Activated CD8-positive, alpha-beta T cell treated with anti-CD3 and anti-CD28 coated beads for 36 hours (primary cell): ENCODE measurements at regions not wholly inside any gene's neighbourhood (a gene's known extent, or its start where the extent isn't known, plus 50 kb on each side); places are given as distances from the start of the nearest gene placed in this dataset.

Experiments used
- ATAC-seq: fragments of 200-7000 bp; cut with Tn5 transposase; one replicate; pipeline ENCODE4 v1.10.0; 2021; ENCODE audit warnings: mild to moderate bottlenecking, moderate library complexity
- CTCF ChIA-PET: fragments of 350-600 bp; sonication (Branson Sonifier 250); formaldehyde crosslinking; loops from one replicate; lab custom pipeline; 2021; ENCODE audit warnings: antibody characterized with exemption; lab: Charles Lee
- POLR2A ChIA-PET: fragments of 350-600 bp; sonication (Branson Sonifier 250); formaldehyde crosslinking; loops from one replicate; lab custom pipeline; 2021; ENCODE audit warnings: antibody characterized with exemption; lab: Charles Lee
- DNase-seq: peaks from one replicate; pipeline ENCODE4 v3.0.0-alpha.2; 2020
- H3K27ac Mint-ChIP-seq: one replicate; pipeline ENCODE4 v1.8.0; 2021; ENCODE audit warnings: mild to moderate bottlenecking, mixed read lengths
- H3K27me3 Mint-ChIP-seq: one replicate; pipeline ENCODE4 v1.8.0; 2021; ENCODE audit warnings: mixed read lengths
- H3K36me3 Mint-ChIP-seq: one replicate; pipeline ENCODE4 v1.8.0; 2021; ENCODE audit warnings: low read depth, mixed read lengths
- H3K4me1 Mint-ChIP-seq: one replicate; pipeline ENCODE4 v1.8.0; 2021; ENCODE audit warnings: low read depth, mixed read lengths
- H3K4me3 Mint-ChIP-seq: one replicate; pipeline ENCODE4 v1.8.0; 2021; ENCODE audit warnings: mild to moderate bottlenecking, moderate library complexity, mixed read lengths
- H3K9me3 Mint-ChIP-seq: one replicate; pipeline ENCODE4 v1.8.0; 2021; ENCODE audit warnings: mixed read lengths
- intact Hi-C: fragments of 100-400 bp; cut with micrococcal nuclease; formaldehyde crosslinking; loops from one replicate; pipeline ENCODE4 v1.10.0; 2022
- TF ChIP-seq, protein P1 (sequence below): fragments of 200-600 bp; IDR thresholded peaks from one replicate; pipeline ENCODE4 v1.8.0; 2022; ENCODE audit warnings: antibody characterized with exemption, mild to moderate bottlenecking

DNA sequence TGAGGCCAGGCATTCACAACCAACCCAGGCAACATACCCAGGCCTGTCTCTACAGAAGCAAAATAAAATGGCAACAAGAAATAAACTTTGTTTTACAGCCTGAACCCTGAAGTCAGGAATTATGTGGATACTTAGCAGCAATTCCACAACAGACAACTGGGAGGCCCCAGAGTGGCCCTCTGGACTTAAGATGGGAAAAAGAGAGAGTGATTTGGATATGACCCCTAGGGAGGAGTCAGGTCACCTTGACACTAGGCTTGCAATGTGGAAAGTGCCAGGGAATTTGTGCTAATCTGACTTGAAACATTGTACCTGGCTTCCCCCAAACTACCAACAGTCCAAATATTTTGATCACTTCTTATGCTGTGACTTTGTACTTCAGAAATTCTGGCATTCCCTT, 193.1 kb downstream of the PARM1 start:
- CTCF ChIA-PET: no interaction called here
- POLR2A ChIA-PET: no interaction called here
- Mint-ChIP-seq H3K36me3 (no peaks in the 10 kb centered on the region), H3K4me1 (no peaks in the 10 kb centered on the region), H3K9me3 (peaks cover 4% of the 10 kb centered on the region), H3K27ac (no peak overlapping the region), H3K27me3 (no peaks in the 10 kb centered on the region), H3K4me3 (no peak overlapping the region)
- intact Hi-C loops: no loop called here
- ATAC-seq (no peak), DNase-seq (no peak)
- TF ChIP-seq, protein P1, sequence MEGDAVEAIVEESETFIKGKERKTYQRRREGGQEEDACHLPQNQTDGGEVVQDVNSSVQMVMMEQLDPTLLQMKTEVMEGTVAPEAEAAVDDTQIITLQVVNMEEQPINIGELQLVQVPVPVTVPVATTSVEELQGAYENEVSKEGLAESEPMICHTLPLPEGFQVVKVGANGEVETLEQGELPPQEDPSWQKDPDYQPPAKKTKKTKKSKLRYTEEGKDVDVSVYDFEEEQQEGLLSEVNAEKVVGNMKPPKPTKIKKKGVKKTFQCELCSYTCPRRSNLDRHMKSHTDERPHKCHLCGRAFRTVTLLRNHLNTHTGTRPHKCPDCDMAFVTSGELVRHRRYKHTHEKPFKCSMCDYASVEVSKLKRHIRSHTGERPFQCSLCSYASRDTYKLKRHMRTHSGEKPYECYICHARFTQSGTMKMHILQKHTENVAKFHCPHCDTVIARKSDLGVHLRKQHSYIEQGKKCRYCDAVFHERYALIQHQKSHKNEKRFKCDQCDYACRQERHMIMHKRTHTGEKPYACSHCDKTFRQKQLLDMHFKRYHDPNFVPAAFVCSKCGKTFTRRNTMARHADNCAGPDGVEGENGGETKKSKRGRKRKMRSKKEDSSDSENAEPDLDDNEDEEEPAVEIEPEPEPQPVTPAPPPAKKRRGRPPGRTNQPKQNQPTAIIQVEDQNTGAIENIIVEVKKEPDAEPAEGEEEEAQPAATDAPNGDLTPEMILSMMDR: no peak

DNA sequence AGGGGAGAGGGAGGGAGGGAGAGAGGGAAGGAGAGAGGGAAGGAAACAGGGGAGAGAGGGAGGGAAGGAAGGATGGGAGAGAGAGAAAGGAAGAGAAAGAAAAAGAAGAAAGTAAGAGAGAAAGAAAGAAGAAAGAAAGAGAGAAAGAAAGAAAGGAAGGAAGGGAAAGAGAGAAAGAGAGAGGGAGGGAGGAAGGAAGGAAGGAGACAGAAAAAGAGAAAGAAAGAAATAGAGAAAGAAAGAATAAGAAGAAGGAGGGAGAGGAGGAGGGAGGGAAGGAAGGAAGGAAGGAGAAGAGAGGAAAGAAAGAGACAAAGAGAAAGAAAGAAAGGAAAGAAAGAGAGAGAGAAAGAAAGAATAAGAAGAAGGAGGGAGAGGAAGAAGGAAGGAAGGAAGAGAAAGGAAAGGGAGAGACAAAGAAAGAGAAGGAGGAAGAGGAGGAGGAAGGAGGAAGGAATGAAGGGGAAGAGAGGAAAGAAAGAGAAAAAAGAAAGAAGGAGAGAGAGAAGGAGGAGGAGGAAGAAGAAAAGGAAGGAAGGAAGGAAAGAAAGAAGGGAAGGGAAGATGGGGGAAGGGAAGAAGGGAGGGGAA, 189.6 kb downstream of the PARM1 start:
- no peak for DNase-seq
- TF ChIP-seq, protein P1: no peak

DNA sequence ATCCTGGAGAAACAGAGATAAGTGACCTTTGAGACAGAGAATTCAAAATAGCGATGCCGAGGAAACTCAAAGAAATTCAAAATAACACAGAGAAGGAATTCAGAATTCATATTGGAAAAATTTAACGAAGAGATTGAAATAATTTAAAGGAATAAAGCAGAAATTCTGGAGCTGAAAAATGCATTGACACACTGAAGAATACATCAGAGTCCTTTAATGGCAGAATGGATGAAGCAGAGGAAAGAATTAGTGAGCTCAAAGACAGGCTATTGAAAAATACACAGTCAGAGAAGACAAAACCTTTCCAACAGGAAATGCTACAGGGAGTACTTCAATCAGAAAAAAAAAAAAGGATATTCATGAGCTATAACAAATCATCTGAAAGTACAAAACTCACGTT, 185.8 kb downstream of the PARM1 start:
- ChIA-PET CTCF (no interaction called here), POLR2A (no interaction called here)
- TF ChIP-seq, protein P1: no peak
- Mint-ChIP-seq H3K36me3 (no peaks in the 10 kb centered on the region), H3K4me1 (no peaks in the 10 kb centered on the region), H3K9me3 (peaks cover 10% of the 10 kb centered on the region), H3K27me3 (no peaks in the 10 kb centered on the region), H3K27ac (no peak overlapping the region), H3K4me3 (no peak overlapping the region)
- ATAC-seq (no peak), DNase-seq (no peak)
- intact Hi-C loops: no loop called here

More for the DNA sequence above, 189.6 kb downstream of the PARM1 start:
- ChIA-PET POLR2A (no interaction called here), CTCF (no interaction called here)
- intact Hi-C loops: no loop called here
- Mint-ChIP-seq H3K4me1 (no peaks in the 10 kb centered on the region), H3K4me3 (no peak overlapping the region), H3K9me3 (peaks cover 10% of the 10 kb centered on the region), H3K27me3 (no peaks in the 10 kb centered on the region), H3K36me3 (no peaks in the 10 kb centered on the region), H3K27ac (no peak overlapping the region)
- ATAC-seq: no peak

DNA sequence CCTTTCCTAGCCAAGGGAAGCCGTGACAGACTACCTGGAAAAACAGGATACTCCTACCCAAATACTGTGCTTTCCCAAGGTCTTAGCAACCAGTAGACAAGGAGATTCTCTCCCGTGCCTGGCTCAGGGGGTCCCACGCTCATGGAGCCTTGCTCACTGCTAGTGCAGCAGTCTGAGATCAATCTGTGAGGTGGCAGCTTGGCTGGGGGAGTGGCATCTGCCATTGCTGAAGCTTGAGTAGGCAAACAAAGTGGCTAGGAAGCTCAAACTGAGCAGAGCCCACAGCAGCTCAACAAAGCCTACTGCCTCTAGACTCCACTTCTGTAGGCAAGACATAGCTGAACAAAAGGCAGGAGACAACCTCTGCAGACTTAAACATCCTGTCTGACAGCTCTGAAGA, 177.1 kb downstream of the PARM1 start:
- no peaks in the 10 kb centered on the region for H3K27me3 Mint-ChIP-seq
- ChIA-PET POLR2A (no interaction called here), CTCF (no interaction called here)
- intact Hi-C loops: no loop called here
- H3K4me3 Mint-ChIP-seq: no peak overlapping the region
- no peaks in the 10 kb centered on the region for H3K4me1 Mint-ChIP-seq
- TF ChIP-seq, protein P1: no peak
- H3K36me3 Mint-ChIP-seq: no peaks in the 10 kb centered on the region
- no peaks in the 10 kb centered on the region for H3K9me3 Mint-ChIP-seq
- DNase-seq (no peak), ATAC-seq (no peak)
- no peak overlapping the region for H3K27ac Mint-ChIP-seq

DNA sequence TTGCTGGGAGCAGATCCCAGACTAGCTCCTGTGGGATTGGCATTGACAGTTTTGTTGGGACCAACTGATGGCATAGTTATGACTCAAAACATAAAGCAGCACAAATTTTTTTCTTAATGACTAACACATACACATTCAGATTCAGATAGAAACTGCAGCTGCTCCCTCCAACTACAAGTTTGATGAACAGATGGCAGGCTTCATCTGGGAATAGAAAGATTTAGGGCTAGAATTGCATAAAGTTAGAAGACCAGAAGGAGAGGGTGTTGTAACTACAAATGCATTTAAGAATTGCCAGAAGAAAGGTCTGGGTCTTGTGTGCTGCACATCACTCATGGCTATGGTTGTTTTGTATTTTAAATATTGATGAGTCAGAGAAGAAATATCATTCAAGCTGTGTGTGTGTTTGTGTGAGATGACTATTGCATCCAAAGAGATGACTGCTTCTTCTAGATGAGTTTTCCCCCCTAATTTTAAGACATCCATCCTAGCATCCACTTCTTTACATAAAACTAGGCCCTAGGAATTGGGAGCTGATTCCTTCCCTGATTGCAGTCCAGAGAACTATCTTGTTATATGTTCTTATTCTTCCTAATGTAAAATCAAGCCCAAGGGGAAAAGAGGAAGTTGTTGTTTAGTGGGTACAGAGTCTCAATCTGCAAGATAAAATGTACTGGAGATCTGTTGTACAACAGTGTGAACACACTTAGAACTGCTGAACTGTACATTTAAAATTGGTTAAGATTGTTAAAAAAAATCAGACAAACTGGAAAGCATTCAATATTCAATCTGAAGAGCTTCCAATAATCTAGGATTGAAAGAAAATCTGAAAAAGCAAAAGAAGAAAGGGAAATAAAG, 175.1 kb downstream of the PARM1 start:
- intact Hi-C loops: no loop called here
- no peak for DNase-seq
- ATAC-seq: no peak
- no peak overlapping the region for H3K4me3 Mint-ChIP-seq
- TF ChIP-seq, protein P1: no peak
- ChIA-PET POLR2A (interaction anchor here (0.6 kb wide), 1 partner anchor 182 kb away, joined by 3 read pairs; no protein-coding TSS in a partner anchor), CTCF (no interaction called here)
- H3K9me3 Mint-ChIP-seq: no peaks in the 10 kb centered on the region
- no peaks in the 10 kb centered on the region for H3K27me3 Mint-ChIP-seq
- H3K36me3 Mint-ChIP-seq: no peaks in the 10 kb centered on the region
- no peak overlapping the region for H3K27ac Mint-ChIP-seq
- H3K4me1 Mint-ChIP-seq: no peaks in the 10 kb centered on the region
